SK-N-MC (cell line): ENCODE measurements at regions not wholly inside any gene's neighbourhood (a gene's known extent, or its start where the extent isn't known, plus 50 kb on each side); places are given as distances from the start of the nearest gene placed in this dataset.
"Not testable (repeated sequence)": the region's sequence is repeated elsewhere in the genome, so short reads cannot be mapped to it uniquely, and the experiment has no call there.

ENCODE experiments used
- DNase-seq: peaks from one replicate; pipeline ENCODE4 v3.0.0-alpha.2; 2011; ENCODE audit warnings: low read depth, low spot score
- H3K27ac ChIP-seq: fragments of 200-600 bp; sonication (generic); 2 replicates; pipeline ENCODE4 v1.5.1; 2016; ENCODE audit warnings: mixed run types
- H3K36me3 ChIP-seq: fragments of 200-600 bp; sonication (generic); 2 replicates; pipeline ENCODE4 v1.6.1; 2017; ENCODE audit warnings: antibody characterized with exemption, low read length, mixed read lengths; ENCODE audit not compliant: insufficient read depth
- H3K4me3 ChIP-seq: fragments of 200-600 bp; sonication (generic); 2 replicates; pipeline ENCODE4 v1.5.1; 2016
- H3K9ac ChIP-seq: fragments of 200-600 bp; sonication (generic); 2 replicates; pipeline ENCODE4 v1.8.0; 2017; ENCODE audit warnings: mixed run types, mixed read lengths; ENCODE audit not compliant: insufficient read length
- H3K9me3 ChIP-seq: fragments of 200-600 bp; sonication (generic); 2 replicates; pipeline ENCODE4 v1.6.1; 2017; ENCODE audit warnings: low read depth, mild to moderate bottlenecking, antibody characterized with exemption, low read length, moderate library complexity, mixed read lengths
- EZH2 ChIP-seq: fragments of 200-600 bp; sonication (generic); IDR thresholded peaks from one replicate; pipeline ENCODE4 v1.6.1; 2017; ENCODE audit warnings: antibody characterized with exemption
- FOXP2 ChIP-seq: optimal IDR thresholded peaks from 2 replicates; pipeline ENCODE3; 2011; ENCODE audit warnings: mild to moderate bottlenecking, moderate library complexity; ENCODE audit not compliant: insufficient read depth; ENCODE audit errors: extremely low read length, control extremely low read depth
- POLR2AphosphoS5 ChIP-seq: IDR thresholded peaks from 2 replicates; pipeline ENCODE4 v1.6.1; 2012; ENCODE audit warnings: mild to moderate bottlenecking, low read depth, low read length, borderline replicate concordance

DNA sequence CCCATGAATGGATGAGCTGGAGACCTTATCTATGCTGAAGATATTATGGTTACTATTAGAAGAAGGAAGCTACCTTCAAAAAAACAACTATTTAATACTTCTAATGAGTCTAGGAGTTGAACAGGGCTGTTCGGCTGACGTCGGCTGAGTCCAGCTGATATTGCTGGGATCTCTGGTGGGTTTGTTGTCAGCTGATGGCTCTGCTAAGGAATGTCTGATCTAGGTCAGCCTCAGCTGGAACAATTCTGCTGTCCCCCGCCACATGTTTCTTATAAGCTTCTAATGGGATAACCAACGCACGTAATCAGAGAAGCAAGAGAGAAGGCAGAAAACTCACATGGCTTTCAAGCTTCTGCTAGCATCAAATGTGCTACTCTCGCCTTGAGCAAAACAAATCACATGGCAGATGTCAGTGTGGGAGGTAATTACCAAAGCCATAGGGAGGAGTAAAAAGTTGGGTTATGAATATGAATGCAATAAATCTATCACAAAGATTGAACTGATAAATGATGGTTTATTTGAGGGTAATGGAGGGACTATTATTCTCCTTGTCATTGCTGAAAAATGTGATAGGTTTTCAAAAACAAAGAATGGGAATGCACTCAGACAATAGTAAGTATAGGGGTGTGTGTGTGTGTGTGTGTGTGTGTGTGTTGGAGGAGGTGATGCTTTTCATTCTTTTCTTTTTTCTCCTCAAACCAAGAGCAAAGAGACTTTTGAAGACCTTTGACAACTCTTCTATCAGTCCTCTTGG lies 71.5 kb downstream of the BTBD3 start:
- H3K4me3 ChIP-seq: no peak overlapping the region
- H3K9me3 ChIP-seq: no peaks in the 10 kb centered on the region
- no peak overlapping the region for H3K27ac ChIP-seq
- H3K9ac ChIP-seq: no peak overlapping the region
- H3K36me3 ChIP-seq: no peaks in the 10 kb centered on the region
- TF ChIP-seq EZH2 (no peak), POLR2AphosphoS5 (no peak), FOXP2 (no peak)
- no peak for DNase-seq

DNA sequence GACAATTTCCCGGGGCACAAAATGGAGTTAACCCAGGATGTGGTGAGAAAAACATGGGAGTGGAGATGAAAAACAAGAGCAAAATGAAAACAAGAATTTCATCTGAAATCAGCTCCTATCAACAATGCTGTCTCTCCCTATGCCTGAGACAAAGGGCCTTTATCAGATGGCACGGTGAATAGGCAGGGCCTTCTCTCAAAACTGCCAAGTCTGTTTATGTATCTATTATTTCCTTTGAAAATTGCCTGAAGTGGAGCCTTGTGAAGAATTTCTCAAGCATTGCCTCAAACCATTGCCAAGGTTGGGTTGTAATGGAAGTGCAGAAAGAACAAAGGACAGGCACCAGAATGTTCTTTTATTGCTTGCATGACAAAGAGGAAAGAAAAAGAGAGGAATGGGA lies 74.7 kb downstream of the BTBD3 start:
- H3K9ac ChIP-seq: no peak overlapping the region
- no peak overlapping the region for H3K27ac ChIP-seq
- H3K9me3 ChIP-seq: no peaks in the 10 kb centered on the region
- H3K4me3 ChIP-seq: no peak overlapping the region
- TF ChIP-seq EZH2 (no peak), POLR2AphosphoS5 (no peak), FOXP2 (no peak)
- no peaks in the 10 kb centered on the region for H3K36me3 ChIP-seq
- DNase-seq: no peak

DNA sequence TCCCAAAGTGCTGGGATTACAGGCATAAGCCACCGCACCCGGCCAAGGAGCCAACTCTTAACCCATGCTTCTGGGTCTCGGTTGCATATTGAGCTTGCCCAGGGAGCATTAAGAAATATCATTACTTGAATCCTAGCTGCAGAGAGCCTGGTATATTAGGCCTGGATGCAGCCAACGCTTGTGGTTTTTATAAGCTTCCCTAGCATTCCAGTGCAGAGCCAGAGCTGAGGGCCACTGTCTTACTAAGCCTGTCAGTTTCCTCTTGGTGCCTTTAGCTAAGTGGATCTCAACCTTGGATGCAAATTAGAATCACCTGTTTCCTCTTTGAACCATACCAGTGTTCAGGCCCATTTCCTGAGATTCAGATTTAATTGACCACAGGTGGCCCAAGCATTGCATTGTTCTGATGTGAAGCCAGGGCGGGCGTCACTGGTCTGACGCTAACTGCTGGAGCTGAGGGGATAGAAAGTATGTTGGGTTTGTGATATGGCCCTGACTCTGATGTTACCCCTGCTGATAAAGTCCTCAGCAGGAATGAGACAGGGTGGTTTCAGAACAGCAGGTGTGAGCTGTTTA lies 76.3 kb downstream of the BTBD3 start:
- H3K4me3 ChIP-seq: no peak overlapping the region
- DNase-seq: no peak
- no peaks in the 10 kb centered on the region for H3K36me3 ChIP-seq
- TF ChIP-seq POLR2AphosphoS5: no peak
- TF ChIP-seq FOXP2: no peak
- TF ChIP-seq EZH2: no peak
- H3K9ac ChIP-seq: no peak overlapping the region
- no peaks in the 10 kb centered on the region for H3K9me3 ChIP-seq
- no peak overlapping the region for H3K27ac ChIP-seq

DNA sequence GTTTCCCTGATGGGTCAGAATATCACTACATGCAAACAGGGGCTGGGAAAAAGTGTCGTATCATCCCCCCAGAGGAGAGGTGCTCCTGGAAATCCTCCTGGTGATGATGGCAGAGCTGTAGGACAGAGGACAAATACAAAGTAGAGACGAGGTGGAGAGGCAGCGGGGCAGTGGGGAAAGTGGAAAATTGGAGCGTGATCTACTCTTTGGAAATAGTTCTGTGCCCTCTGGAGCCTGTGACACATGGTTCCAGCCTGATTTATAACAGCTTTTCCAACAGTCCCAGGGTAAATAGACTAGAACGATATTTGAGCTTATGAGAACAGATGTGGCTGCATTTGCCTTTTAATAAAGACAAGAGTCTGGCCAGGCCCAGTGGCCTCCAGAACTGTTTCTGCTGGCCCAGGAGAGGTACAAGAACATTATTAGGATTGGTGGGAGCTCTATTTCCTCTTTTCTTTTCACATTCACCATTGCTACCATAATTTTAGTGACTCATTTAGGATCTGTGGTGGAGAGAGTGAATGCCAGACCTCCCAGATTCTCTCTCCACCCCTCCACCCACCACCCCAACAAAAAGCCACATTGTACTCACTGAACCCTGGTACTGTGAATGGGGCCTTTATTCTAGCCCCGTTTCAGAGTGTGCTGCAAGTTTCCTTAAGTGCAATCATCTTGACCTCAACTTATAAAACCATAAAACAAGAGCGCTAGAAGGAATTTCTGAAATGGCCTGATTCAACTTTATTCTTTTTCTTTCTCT lies 78.3 kb downstream of the BTBD3 start:
- no peak for DNase-seq
- H3K27ac ChIP-seq: no peak overlapping the region

DNA sequence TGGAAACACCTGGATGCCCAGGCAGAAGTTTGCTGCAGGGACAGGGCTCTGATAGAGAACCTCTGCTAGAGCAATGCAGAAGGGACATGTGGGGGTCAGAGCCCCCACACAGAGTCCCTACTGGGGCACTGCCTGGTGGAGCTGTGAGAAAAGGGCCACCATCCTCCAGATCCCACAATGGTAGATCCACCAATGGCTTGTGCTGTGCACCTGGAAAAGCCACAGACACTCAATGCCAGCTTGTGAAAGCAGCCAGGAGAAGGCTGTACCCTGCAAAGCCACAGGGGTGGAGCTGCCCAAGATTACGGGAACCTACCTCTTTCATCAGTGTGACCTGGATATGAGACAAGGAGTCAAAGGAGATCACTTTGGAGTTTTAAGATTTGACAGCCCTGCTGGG lies 87.1 kb downstream of the BTBD3 start:
- not testable (repeated sequence) for DNase-seq, H3K36me3 ChIP-seq, H3K9me3 ChIP-seq, H3K4me3 ChIP-seq, H3K9ac ChIP-seq, H3K27ac ChIP-seq

More for the DNA sequence above, 78.3 kb downstream of the BTBD3 start:
- no peaks in the 10 kb centered on the region for H3K36me3 ChIP-seq
- H3K9ac ChIP-seq: no peak overlapping the region
- H3K9me3 ChIP-seq: no peaks in the 10 kb centered on the region
- no peak overlapping the region for H3K4me3 ChIP-seq
- TF ChIP-seq FOXP2 (no peak), EZH2 (no peak), POLR2AphosphoS5 (no peak)

DNA sequence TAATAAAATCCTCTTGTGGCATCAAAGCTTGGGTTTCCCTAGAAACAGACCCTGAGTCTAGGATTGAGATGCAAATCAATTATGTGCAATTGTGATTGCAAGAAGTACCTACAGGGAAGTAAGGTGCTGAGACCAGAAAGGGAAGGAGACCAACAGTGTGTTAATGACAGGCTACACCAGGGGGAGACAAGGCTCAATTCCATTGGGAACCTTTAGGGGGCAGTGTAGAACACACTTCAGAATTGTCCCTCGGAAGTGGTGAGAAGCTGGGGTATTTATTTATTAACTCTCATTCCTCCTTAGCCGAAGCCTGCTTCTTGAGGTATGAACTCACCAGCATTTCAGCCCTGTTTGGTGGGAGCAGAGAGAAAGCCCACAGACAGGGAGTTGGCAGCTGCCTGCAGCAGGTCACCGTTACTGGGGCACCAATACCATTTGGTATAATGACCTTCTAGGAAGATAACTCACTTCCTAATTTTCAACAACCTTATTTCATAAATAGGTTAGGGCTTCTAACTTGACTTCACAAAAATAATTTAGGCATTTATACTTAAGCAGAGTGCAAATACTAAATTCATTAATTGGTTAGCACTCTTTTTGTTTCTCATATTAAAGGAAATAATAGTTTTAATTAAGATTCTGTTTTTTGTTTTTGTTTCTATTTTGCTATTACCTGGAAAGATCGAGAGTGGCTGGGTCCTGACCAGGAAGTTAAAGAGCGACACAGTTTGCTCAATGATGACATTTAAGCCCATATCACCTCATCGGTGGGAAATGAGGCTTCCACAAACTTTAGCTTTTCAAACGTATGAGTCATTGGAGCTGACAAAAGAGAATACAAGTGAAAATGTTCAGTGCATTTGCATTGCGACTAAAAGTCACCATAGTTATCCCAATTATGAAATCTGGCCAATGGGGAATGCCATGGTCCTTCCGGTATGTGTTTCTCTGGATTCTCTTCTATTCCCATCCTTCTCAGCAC lies 94.8 kb downstream of the BTBD3 start:
- Histone ChIP-seq H3K4me3 (no peak overlapping the region), H3K27ac (no peak overlapping the region), H3K36me3 (no peaks in the 10 kb centered on the region), H3K9me3 (no peaks in the 10 kb centered on the region), H3K9ac (no peak overlapping the region)
- peak; percentile 5 for DNase-seq
- TF ChIP-seq EZH2: no peak
- TF ChIP-seq FOXP2: no peak
- no peak for TF ChIP-seq POLR2AphosphoS5

DNA sequence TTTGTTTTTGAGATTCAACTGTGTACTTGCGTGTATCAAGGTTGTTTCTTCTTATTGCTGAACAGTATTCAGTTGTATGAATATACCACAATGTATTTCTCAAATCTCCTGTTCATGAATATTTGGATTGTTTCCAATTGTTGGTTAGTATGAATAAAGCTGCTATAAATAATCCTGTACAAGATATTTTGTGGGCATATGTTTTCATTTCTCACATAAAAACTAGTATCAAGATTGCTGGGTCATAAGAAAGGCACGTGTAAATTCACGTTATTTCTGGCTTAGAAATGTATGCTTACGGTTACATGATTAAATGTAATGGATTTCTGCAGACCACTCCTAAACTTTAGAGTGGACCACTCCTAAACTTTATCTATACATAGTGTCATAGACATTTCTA lies 96.6 kb downstream of the BTBD3 start:
- TF ChIP-seq FOXP2: no peak
- TF ChIP-seq EZH2: no peak
- TF ChIP-seq POLR2AphosphoS5: no peak
- DNase-seq: no peak
- H3K27ac ChIP-seq: no peak overlapping the region
- H3K9me3 ChIP-seq: no peaks in the 10 kb centered on the region
- no peaks in the 10 kb centered on the region for H3K36me3 ChIP-seq
- H3K4me3 ChIP-seq: no peak overlapping the region
- no peak overlapping the region for H3K9ac ChIP-seq

DNA sequence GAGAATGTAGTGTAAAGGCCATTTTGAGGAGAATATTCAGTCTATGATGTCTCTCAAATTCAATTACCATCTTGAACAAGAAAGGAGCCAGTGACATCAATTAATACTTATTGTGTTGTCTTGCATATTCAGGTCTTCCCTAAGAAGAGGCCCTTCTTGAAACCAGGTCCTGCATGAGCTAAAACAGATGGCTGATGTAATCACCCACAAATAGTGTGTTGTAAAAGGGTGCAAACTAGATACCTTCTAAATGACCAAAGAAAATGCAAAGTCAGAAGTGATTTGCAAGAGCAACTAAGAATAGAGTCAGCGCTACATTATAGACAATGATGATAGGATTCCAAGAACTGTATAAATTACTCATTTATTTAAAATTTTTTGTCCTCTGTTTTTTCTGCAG lies 97.0 kb downstream of the BTBD3 start:
- Histone ChIP-seq H3K27ac (no peak overlapping the region), H3K4me3 (no peak overlapping the region), H3K36me3 (no peaks in the 10 kb centered on the region), H3K9me3 (no peaks in the 10 kb centered on the region), H3K9ac (no peak overlapping the region)
- TF ChIP-seq FOXP2: no peak
- no peak for TF ChIP-seq EZH2
- no peak for TF ChIP-seq POLR2AphosphoS5
- no peak for DNase-seq
